Stimulated activated CD4-positive, alpha-beta T cell treated with anti-CD3 and anti-CD28 coated beads, TNF-alpha, amount 100 ng/mL, for 1 hour (primary cell): ENCODE measurements at regions not wholly inside any gene's neighbourhood (a gene's known extent, or its start where the extent isn't known, plus 50 kb on each side); places are given as distances from the start of the nearest gene placed in this dataset.
"Not testable (repeated sequence)": the region's sequence is repeated elsewhere in the genome, so short reads cannot be mapped to it uniquely, and the experiment has no call there.

ENCODE experiments used
- DNase-seq, 3 donors: peaks; one replicate each; pipeline ENCODE4 v3.0.0-alpha.2; 2020; ENCODE audit warnings: low read depth in 3 of 3, low spot score in 1 of 3

- no peak for DNase-seq
Observed at GRCh38 chr3:29178809-29179793, 101.8 kb upstream of the RBMS3 start.

GRCh38 chr3:29181149-29181780, 99.6 kb upstream of the RBMS3 start:
- DNase-seq, result no peak

GRCh38 chr3:29181872-29182271, 99.0 kb upstream of the RBMS3 start:
- no peak for DNase-seq

GRCh38 chr3:29182828-29183227, 98.0 kb upstream of the RBMS3 start:
- DNase-seq, result not testable (repeated sequence)

- no peak for DNase-seq
Observed at GRCh38 chr3:29183346-29184087, 97.4 kb upstream of the RBMS3 start.

- no peak for DNase-seq
Observed at GRCh38 chr3:29185706-29186105, 95.2 kb upstream of the RBMS3 start.

GRCh38 chr3:29186131-29186599, 94.7 kb upstream of the RBMS3 start:
- DNase-seq, result no peak

- DNase-seq, result no peak
Observed at GRCh38 chr3:29186982-29187725, 93.7 kb upstream of the RBMS3 start.

GRCh38 chr3:29189328-29189727, 91.5 kb upstream of the RBMS3 start:
- no peak for DNase-seq

- no peak for DNase-seq
Observed at GRCh38 chr3:29194139-29194538, 86.7 kb upstream of the RBMS3 start.

GRCh38 chr3:29195056-29195455, 85.8 kb upstream of the RBMS3 start:
- no peak for DNase-seq

- DNase-seq, result no peak
Observed at GRCh38 chr3:29201604-29202003, 79.3 kb upstream of the RBMS3 start.

GRCh38 chr3:29202378-29202777, 78.5 kb upstream of the RBMS3 start:
- DNase-seq, result no peak

- no peak for DNase-seq
Observed at GRCh38 chr3:29203851-29204250, 77.0 kb upstream of the RBMS3 start.

GRCh38 chr3:29207427-29207826, 73.4 kb upstream of the RBMS3 start:
- no peak for DNase-seq

- no peak for DNase-seq
Observed at GRCh38 chr3:29212789-29213433, 68.0 kb upstream of the RBMS3 start.

- DNase-seq, result no peak
Observed at GRCh38 chr3:29214009-29214658, 66.7 kb upstream of the RBMS3 start.

GRCh38 chr3:29215948-29216347, 64.9 kb upstream of the RBMS3 start:
- no peak for DNase-seq

GRCh38 chr3:29226706-29227105, 54.2 kb upstream of the RBMS3 start:
- DNase-seq, result no peak

- DNase-seq, result no peak
Observed at GRCh38 chr3:29227307-29227706, 53.6 kb upstream of the RBMS3 start.
